H1 (cell line): ENCODE measurements at regions not wholly inside any gene's neighbourhood (a gene's known extent, or its start where the extent isn't known, plus 50 kb on each side); places are given as distances from the start of the nearest gene placed in this dataset.

ENCODE experiments used
- POLR2AphosphoS5 ChIP-seq: IDR thresholded peaks from 2 replicates; pipeline ENCODE4 v1.6.1; 2011; ENCODE audit warnings: low read depth, low read length
- TAF1 ChIP-seq: IDR thresholded peaks from 2 replicates; pipeline ENCODE4 v1.6.1; 2011; ENCODE audit warnings: mild to moderate bottlenecking, low read depth, low read length
- USF2 ChIP-seq: IDR thresholded peaks from 2 replicates; pipeline ENCODE4 v1.6.1; 2011; ENCODE audit warnings: low read length, improper control_type of control experiment
- TF ChIP-seq, protein P1 (sequence below): IDR thresholded peaks from 2 replicates; pipeline ENCODE4 v1.6.1; 2011; ENCODE audit warnings: low read depth, mild to moderate bottlenecking, low read length; ENCODE audit not compliant: insufficient read depth
- TF ChIP-seq, protein P2 (sequence below): IDR thresholded peaks from 2 replicates; pipeline ENCODE4 v1.6.1; 2012; ENCODE audit warnings: inconsistent platforms
- TF ChIP-seq, protein P3 (sequence below), 3 experiments: IDR thresholded peaks; 1 replicate in 2 of 3; 2 replicates in 1 of 3; pipeline versions ENCODE4 v1.5.1 to v1.6.1; 2011; ENCODE audit warnings: low read length in 3 of 3, mild to moderate bottlenecking in 3 of 3, inconsistent platforms in 2 of 3, low read depth in 1 of 3, moderate library complexity in 1 of 3; ENCODE audit not compliant: insufficient read depth in 1 of 3; ENCODE audit errors: control extremely low read depth in 1 of 3

GRCh38 chr16:5490499-5490898 is 392.9 kb upstream of the EEF2KMT start:
- TF ChIP-seq, protein P1, sequence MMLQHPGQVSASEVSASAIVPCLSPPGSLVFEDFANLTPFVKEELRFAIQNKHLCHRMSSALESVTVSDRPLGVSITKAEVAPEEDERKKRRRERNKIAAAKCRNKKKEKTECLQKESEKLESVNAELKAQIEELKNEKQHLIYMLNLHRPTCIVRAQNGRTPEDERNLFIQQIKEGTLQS: no peak
- no peak for TF ChIP-seq TAF1
- TF ChIP-seq, protein P2, sequence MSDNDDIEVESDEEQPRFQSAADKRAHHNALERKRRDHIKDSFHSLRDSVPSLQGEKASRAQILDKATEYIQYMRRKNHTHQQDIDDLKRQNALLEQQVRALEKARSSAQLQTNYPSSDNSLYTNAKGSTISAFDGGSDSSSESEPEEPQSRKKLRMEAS: peak; percentile 82; the same call in 1 of the 2 replicates
- no peak for TF ChIP-seq POLR2AphosphoS5
- TF ChIP-seq, protein P3, sequence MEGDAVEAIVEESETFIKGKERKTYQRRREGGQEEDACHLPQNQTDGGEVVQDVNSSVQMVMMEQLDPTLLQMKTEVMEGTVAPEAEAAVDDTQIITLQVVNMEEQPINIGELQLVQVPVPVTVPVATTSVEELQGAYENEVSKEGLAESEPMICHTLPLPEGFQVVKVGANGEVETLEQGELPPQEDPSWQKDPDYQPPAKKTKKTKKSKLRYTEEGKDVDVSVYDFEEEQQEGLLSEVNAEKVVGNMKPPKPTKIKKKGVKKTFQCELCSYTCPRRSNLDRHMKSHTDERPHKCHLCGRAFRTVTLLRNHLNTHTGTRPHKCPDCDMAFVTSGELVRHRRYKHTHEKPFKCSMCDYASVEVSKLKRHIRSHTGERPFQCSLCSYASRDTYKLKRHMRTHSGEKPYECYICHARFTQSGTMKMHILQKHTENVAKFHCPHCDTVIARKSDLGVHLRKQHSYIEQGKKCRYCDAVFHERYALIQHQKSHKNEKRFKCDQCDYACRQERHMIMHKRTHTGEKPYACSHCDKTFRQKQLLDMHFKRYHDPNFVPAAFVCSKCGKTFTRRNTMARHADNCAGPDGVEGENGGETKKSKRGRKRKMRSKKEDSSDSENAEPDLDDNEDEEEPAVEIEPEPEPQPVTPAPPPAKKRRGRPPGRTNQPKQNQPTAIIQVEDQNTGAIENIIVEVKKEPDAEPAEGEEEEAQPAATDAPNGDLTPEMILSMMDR (IDR thresholded peaks at IDR 0.05; ENCODE audit: control extremely low read depth in 1 of 3, insufficient read depth in 1 of 3, low read depth in 1 of 3, low read length in 3 of 3): peak; percentile 88 to 93 (median 92)
- TF ChIP-seq USF2: no peak
